SK-N-SH treated with all-trans-retinoic acid at 6 μM for 48 hours (cell line): ENCODE measurements at regions not wholly inside any gene's neighbourhood (a gene's known extent, or its start where the extent isn't known, plus 50 kb on each side); places are given as distances from the start of the nearest gene placed in this dataset.

Experiments used
- ATAC-seq: fragments of 200-7000 bp; cut with Tn5 transposase; 3 replicates; pipeline ENCODE4 v1.9.1; 2020; ENCODE audit warnings: mild to moderate bottlenecking, moderate library complexity
- ARNTL ChIP-seq: fragments of 450-650 bp; formaldehyde crosslinking; IDR thresholded peaks from 2 replicates; pipeline ENCODE4 v1.5.0; 2020; ENCODE audit warnings: low read depth, mild to moderate bottlenecking, moderate library complexity, borderline replicate concordance
- BACH2 ChIP-seq: fragments of 250-450 bp; sonication (Bioruptor Pico); IDR thresholded peaks from 2 replicates; pipeline ENCODE4 v1.9.0; 2021; ENCODE audit warnings: mild to moderate bottlenecking, borderline replicate concordance
- CREB5 ChIP-seq: fragments of 250-450 bp; sonication (Bioruptor Pico); IDR thresholded peaks from 2 replicates; pipeline ENCODE4 v1.5.1; 2020; ENCODE audit warnings: low read depth, mild to moderate bottlenecking, moderate library complexity
- CSDC2 ChIP-seq: fragments of 250-450 bp; sonication (Bioruptor Pico); IDR thresholded peaks from 2 replicates; pipeline ENCODE4 v1.5.0; 2020; ENCODE audit warnings: mild to moderate bottlenecking, moderate library complexity
- ESRRG ChIP-seq: fragments of 250-450 bp; sonication (Bioruptor Pico); IDR thresholded peaks from 2 replicates; pipeline ENCODE4 v1.6.1; 2021; ENCODE audit warnings: mild to moderate bottlenecking
- GLIS3 ChIP-seq: fragments of 250-450 bp; sonication (Bioruptor Pico); IDR thresholded peaks from 2 replicates; pipeline ENCODE4 v1.5.0; 2020; ENCODE audit warnings: mild to moderate bottlenecking, moderate library complexity
- ISL1 ChIP-seq: fragments of 250-450 bp; sonication (Bioruptor Pico); IDR thresholded peaks from 2 replicates; pipeline ENCODE4 v2.1.2; 2022; ENCODE audit warnings: mild to moderate bottlenecking, moderate library complexity
- PATZ1 ChIP-seq: fragments of 250-450 bp; sonication (Bioruptor Pico); IDR thresholded peaks from 2 replicates; pipeline ENCODE4 v1.8.0; 2020; ENCODE audit warnings: mild to moderate bottlenecking, moderate library complexity, borderline replicate concordance
- POU6F1 ChIP-seq: fragments of 250-450 bp; sonication (Bioruptor Pico); IDR thresholded peaks from 2 replicates; pipeline ENCODE4 v1.8.0; 2021; ENCODE audit warnings: low read depth, mild to moderate bottlenecking, moderate library complexity, borderline replicate concordance
- PPARA ChIP-seq: fragments of 250-450 bp; sonication (Bioruptor Pico); IDR thresholded peaks from 2 replicates; pipeline ENCODE4 v1.5.0; 2020; ENCODE audit warnings: mild to moderate bottlenecking, borderline replicate concordance
- RARB ChIP-seq: fragments of 250-450 bp; sonication (Bioruptor Pico); IDR thresholded peaks from 2 replicates; pipeline ENCODE4 v1.8.0; 2021; ENCODE audit warnings: mild to moderate bottlenecking, moderate library complexity
- SNAI2 ChIP-seq: fragments of 250-450 bp; sonication (Bioruptor Pico); IDR thresholded peaks from 2 replicates; pipeline ENCODE4 v1.5.0; 2020; ENCODE audit warnings: mild to moderate bottlenecking, moderate library complexity
- TCF4 ChIP-seq: fragments of 250-450 bp; sonication (Bioruptor Pico); IDR thresholded peaks from 2 replicates; pipeline ENCODE4 v1.8.0; 2021; ENCODE audit warnings: mild to moderate bottlenecking, moderate library complexity, borderline replicate concordance
- TOX ChIP-seq: fragments of 250-450 bp; sonication (Bioruptor Pico); IDR thresholded peaks from 2 replicates; pipeline ENCODE4 v1.8.0; 2021; ENCODE audit warnings: mild to moderate bottlenecking, moderate library complexity, borderline replicate concordance
- TSHZ2 ChIP-seq: fragments of 250-450 bp; sonication (Bioruptor Pico); IDR thresholded peaks from 2 replicates; pipeline ENCODE4 v1.5.0; 2020; ENCODE audit warnings: mild to moderate bottlenecking, moderate library complexity
- ZFP3 ChIP-seq: fragments of 250-450 bp; sonication (Bioruptor Pico); IDR thresholded peaks from 2 replicates; pipeline ENCODE4 v1.5.0; 2020; ENCODE audit warnings: mild to moderate bottlenecking, moderate library complexity
- ZFP30 ChIP-seq: fragments of 450-650 bp; formaldehyde crosslinking; IDR thresholded peaks from 2 replicates; pipeline ENCODE4 v1.5.0; 2022; ENCODE audit warnings: mild to moderate bottlenecking, moderate library complexity
- ZNF565 ChIP-seq: fragments of 450-650 bp; formaldehyde crosslinking; conservative IDR thresholded peaks from 2 replicates; pipeline ENCODE4 v1.5.0; 2020; ENCODE audit warnings: low read depth, mild to moderate bottlenecking, moderate library complexity
- ZNF70 ChIP-seq: fragments of 450-650 bp; formaldehyde crosslinking; IDR thresholded peaks from 2 replicates; pipeline ENCODE4 v1.5.0; 2020; ENCODE audit warnings: mild to moderate bottlenecking, moderate library complexity
- ZNF8 ChIP-seq: fragments of 450-650 bp; formaldehyde crosslinking; IDR thresholded peaks from 2 replicates; pipeline ENCODE4 v1.5.0; 2020; ENCODE audit warnings: mild to moderate bottlenecking, moderate library complexity

GRCh38 chrX:6440648-6441047, 94.3 kb downstream of the VCX3A start:
- ATAC-seq = no peak
- TF ChIP-seq ZNF70 (CRISPR knock-in tag) (no peak), BACH2 (CRISPR knock-in tag) (no peak), ZFP30 (no peak), SNAI2 (no peak)

- no peak for TF ChIP-seq ZFP30
- no peak for TF ChIP-seq TCF4 (CRISPR knock-in tag)
- no peak for TF ChIP-seq ZFP3 (CRISPR knock-in tag)
- no peak for TF ChIP-seq ESRRG
- no peak for TF ChIP-seq CSDC2 (CRISPR knock-in tag)
- ATAC-seq = no peak
Measured at GRCh38 chrX:6432226-6432625, 102.7 kb downstream of the VCX3A start.

- ATAC-seq = no peak
- TF ChIP-seq ARNTL (no peak), CREB5 (CRISPR knock-in tag) (no peak), ZFP3 (CRISPR knock-in tag) (no peak), GLIS3 (CRISPR knock-in tag) (no peak), TOX (CRISPR knock-in tag) (no peak), TSHZ2 (no peak), RARB (CRISPR knock-in tag) (no peak), ZNF8 (no peak), SNAI2 (no peak), ISL1 (CRISPR knock-in tag) (no peak), PATZ1 (CRISPR knock-in tag) (no peak), PPARA (no peak), CSDC2 (CRISPR knock-in tag) (no peak), ZNF565 (CRISPR knock-in tag) (no peak), BACH2 (CRISPR knock-in tag) (no peak)
Measured at GRCh38 chrX:6407542-6407941, 127.4 kb downstream of the VCX3A start.

- no peak for TF ChIP-seq TOX (CRISPR knock-in tag)
- no peak for TF ChIP-seq POU6F1
- no peak for TF ChIP-seq SNAI2
- TF ChIP-seq ESRRG = no peak
- ATAC-seq = no peak
Measured at GRCh38 chrX:6386837-6387236, 148.1 kb downstream of the VCX3A start.

- ATAC-seq = no peak
Measured at GRCh38 chrX:6384921-6385320, 150.0 kb downstream of the VCX3A start.

More at GRCh38 chrX:6384921-6385320, 150.0 kb downstream of the VCX3A start:
- TF ChIP-seq ESRRG = no peak
- no peak for TF ChIP-seq SNAI2
- no peak for TF ChIP-seq ZNF70 (CRISPR knock-in tag)
